HCT116 (cell line): ENCODE measurements at regions not wholly inside any gene's neighbourhood (a gene's known extent, or its start where the extent isn't known, plus 50 kb on each side); places are given as distances from the start of the nearest gene placed in this dataset.

Experiments used
- ATAC-seq: fragments of 200-7000 bp; cut with Tn5 transposase; 2 replicates; pipeline ENCODE4 v1.9.1; 2020; ENCODE audit warnings: mild to moderate bottlenecking, moderate library complexity
- BruUV-seq: library from RNA; stranded (reverse); fragments of 400-500 nt; replicated peaks from 2 replicates; lab custom pipeline; 2021; lab: Mats Ljungman, UMichigan
- CTCF ChIA-PET: fragments of 300-600 bp; sonication (Branson Sonifier 250); formaldehyde crosslinking; loops from one replicate; lab custom pipeline; 2021; ENCODE audit warnings: antibody characterized with exemption; lab: Charles Lee
- POLR2A ChIA-PET: fragments of 300-600, 350-600 bp; sonication (Branson Sonifier 250); formaldehyde crosslinking; loops from one replicate; lab custom pipeline; 2021; ENCODE audit warnings: antibody characterized with exemption; lab: Charles Lee
- RAD21 ChIA-PET, 2 experiments: fragments of 300-600 bp; sonication (Branson Sonifier 250); formaldehyde crosslinking; loops; one replicate each; lab custom pipeline; 2023; ENCODE audit warnings: low total read pairs in 2 of 2; ENCODE audit not compliant: uncharacterized antibody in 2 of 2, unreplicated experiment in 2 of 2, low non-redundant PET in 1 of 2; lab: Charles Lee
- DNase-seq: peaks from one replicate; pipeline ENCODE4 v3.0.0-alpha.2; 2010; ENCODE audit warnings: low read depth, low spot score
- H2AFZ ChIP-seq: fragments of 200-600 bp; shearing (Covaris generic), sonication (generic); 2 replicates; pipeline ENCODE4 v1.6.1; 2017; ENCODE audit warnings: low read depth, mixed run types, mixed read lengths, antibody characterized with exemption, low read length; ENCODE audit not compliant: poor library complexity, severe bottlenecking
- H3K27ac ChIP-seq: 2 replicates; pipeline ENCODE4 v1.5.1; 2012; ENCODE audit warnings: low read depth, low read length
- H3K27me3 ChIP-seq: fragments of 200-600 bp; sonication (generic); 2 replicates; pipeline ENCODE4 v1.6.1; 2016; ENCODE audit warnings: mixed run types, low read length, mixed read lengths; ENCODE audit not compliant: insufficient read depth
- H3K36me3 ChIP-seq, 2 experiments: fragments of 200-500 bp in 1 of 2; fragments of 200-600 bp in 1 of 2; sonication (Bioruptor generic) in 1 of 2; sonication (generic) in 1 of 2; 2 replicates each; pipeline versions ENCODE4 v1.5.1 to v1.6.1; 2014 to 2016; ENCODE audit warnings: low read length in 2 of 2, inconsistent platforms in 1 of 2, mixed read lengths in 1 of 2, mixed run types in 1 of 2; ENCODE audit not compliant: insufficient read depth in 2 of 2, control insufficient read depth in 1 of 2
- H3K4me1 ChIP-seq, 2 experiments: fragments of 200-600 bp in 1 of 2; sonication (generic) in 1 of 2; 2 replicates each; pipeline versions ENCODE4 v1.5.1 to v1.6.1; 2012 to 2017; ENCODE audit warnings: low read length in 2 of 2, inconsistent platforms in 1 of 2, mild to moderate bottlenecking in 1 of 2, mixed read lengths in 1 of 2, mixed run types in 1 of 2, moderate library complexity in 1 of 2; ENCODE audit not compliant: insufficient read depth in 2 of 2, control insufficient read depth in 1 of 2
- H3K4me2 ChIP-seq: fragments of 200-600 bp; sonication (generic); 2 replicates; pipeline ENCODE4 v1.6.1; 2017; ENCODE audit warnings: mixed run types, low read length, mixed read lengths
- H3K4me3 ChIP-seq, 2 experiments: fragments of 200-600 bp in 1 of 2; sonication (generic) in 1 of 2; replicated peaks in 1 of 2; 2 replicates each; pipeline ENCODE4 v1.5.1; 2011 to 2016; ENCODE audit warnings: low read length in 2 of 2, control low read depth in 1 of 2, low read depth in 1 of 2, mild to moderate bottlenecking in 1 of 2, mixed read lengths in 1 of 2, mixed run types in 1 of 2
- H3K79me2 ChIP-seq: fragments of 200-600 bp; sonication (generic); 2 replicates; pipeline ENCODE4 v1.6.1; 2017; ENCODE audit warnings: mild to moderate bottlenecking, mixed run types, low read length, moderate library complexity, mixed read lengths; ENCODE audit not compliant: insufficient read depth
- H3K9ac ChIP-seq: fragments of 200-600 bp; sonication (generic); 2 replicates; pipeline ENCODE4 v1.6.1; 2016; ENCODE audit warnings: low read length, mixed read lengths
- H3K9me2 ChIP-seq: fragments of 200-600 bp; sonication (generic), shearing (Covaris generic); 2 replicates; pipeline ENCODE4 v1.6.1; 2017; ENCODE audit warnings: mixed run types, mild to moderate bottlenecking, moderate library complexity; ENCODE audit not compliant: insufficient read depth
- H3K9me3 ChIP-seq, 2 experiments: fragments of 200-500 bp in 1 of 2; fragments of 200-600 bp in 1 of 2; sonication (Bioruptor generic) in 1 of 2; sonication (generic) in 1 of 2; 2 replicates each; pipeline ENCODE4 v1.6.1; 2014 to 2017; ENCODE audit warnings: low read length in 2 of 2, mixed read lengths in 2 of 2, inconsistent platforms in 1 of 2, low read depth in 1 of 2, mild to moderate bottlenecking in 1 of 2, mixed run types in 1 of 2, moderate library complexity in 1 of 2; ENCODE audit not compliant: control insufficient read depth in 1 of 2, insufficient read depth in 1 of 2
- H4K20me1 ChIP-seq: fragments of 200-600 bp; sonication (generic), shearing (Covaris generic); 2 replicates; pipeline ENCODE4 v1.6.1; 2017; ENCODE audit warnings: mixed run types, mild to moderate bottlenecking, moderate library complexity; ENCODE audit not compliant: insufficient read depth
- EGR1 ChIP-seq: IDR thresholded peaks from 2 replicates; pipeline ENCODE4 v1.6.1; 2012; ENCODE audit warnings: low read depth
- ELF1 ChIP-seq: IDR thresholded peaks from 2 replicates; pipeline ENCODE4 v1.6.1; 2012; ENCODE audit warnings: low read depth, borderline replicate concordance
- EZH2 ChIP-seq: fragments of 200-600 bp; sonication (generic); IDR thresholded peaks from 2 replicates; pipeline ENCODE4 v1.6.1; 2017; ENCODE audit warnings: antibody characterized with exemption, mixed run types
- EZH2phosphoT487 ChIP-seq: fragments of 200-600 bp; IDR thresholded peaks from 2 replicates; pipeline ENCODE4 v1.6.1; 2018; ENCODE audit warnings: antibody characterized with exemption, borderline replicate concordance
- FOSL1 ChIP-seq: IDR thresholded peaks from 2 replicates; pipeline ENCODE4 v1.6.1; 2012; ENCODE audit warnings: low read depth
- JUND ChIP-seq: IDR thresholded peaks from 2 replicates; pipeline ENCODE4 v1.6.1; 2012
- POLR2A ChIP-seq: IDR thresholded peaks from 2 replicates; pipeline ENCODE4 v1.7.0; 2011; ENCODE audit warnings: borderline replicate concordance; ENCODE audit not compliant: insufficient read depth, insufficient read length; ENCODE audit errors: extremely low read depth
- SIN3A ChIP-seq: IDR thresholded peaks from 2 replicates; pipeline ENCODE4 v1.6.1; 2012; ENCODE audit warnings: low read depth
- SP1 ChIP-seq: IDR thresholded peaks from 2 replicates; pipeline ENCODE4 v1.6.1; 2012; ENCODE audit warnings: low read depth
- SRF ChIP-seq: IDR thresholded peaks from 2 replicates; pipeline ENCODE4 v1.6.1; 2012; ENCODE audit warnings: low read depth
- YY1 ChIP-seq: IDR thresholded peaks from 2 replicates; pipeline ENCODE4 v1.6.1; 2011; ENCODE audit warnings: low read length, low read depth, moderate library complexity, mild to moderate bottlenecking; ENCODE audit not compliant: insufficient replicate concordance; ENCODE audit errors: extremely low read depth
- ZFX ChIP-seq: fragments of 450-650 bp; IDR thresholded peaks from 2 replicates; pipeline ENCODE4 v1.6.1; 2017
- ZNF274 ChIP-seq: fragments of 200-500 bp; sonication (Bioruptor generic); IDR thresholded peaks from 2 replicates; pipeline ENCODE4 v1.6.1; 2014; ENCODE audit warnings: mild to moderate bottlenecking, low read depth, low read length, inconsistent platforms
- intact Hi-C: fragments of 100-400 bp; cut with micrococcal nuclease; formaldehyde crosslinking; loops from 2 replicates; pipeline ENCODE4 v1.10.0; 2022
- TF ChIP-seq, protein P1 (sequence below): IDR thresholded peaks from 2 replicates; pipeline ENCODE4 v1.6.1; 2012
- TF ChIP-seq, protein P2 (sequence below): IDR thresholded peaks from 2 replicates; pipeline ENCODE4 v1.6.1; 2011; ENCODE audit warnings: mild to moderate bottlenecking, low read length, moderate library complexity; ENCODE audit not compliant: insufficient replicate concordance; ENCODE audit errors: extremely low read depth
- TF ChIP-seq, protein P3 (sequence below): IDR thresholded peaks from 2 replicates; pipeline ENCODE4 v1.6.1; 2012
- TF ChIP-seq, protein P4 (sequence below): IDR thresholded peaks from 2 replicates; pipeline ENCODE4 v1.6.1; 2012; ENCODE audit warnings: low read depth
- TF ChIP-seq, protein P5 (sequence below), 3 experiments: fragments of 200-600 bp in 1 of 3; sonication (generic) in 1 of 3; IDR thresholded peaks in 2 of 3; conservative IDR thresholded peaks in 1 of 3; 2 replicates each; pipeline ENCODE4 v1.5.1; 2012 to 2017; ENCODE audit warnings: low read depth in 2 of 3, low read length in 2 of 3, antibody characterized with exemption in 1 of 3, borderline replicate concordance in 1 of 3, control low read depth in 1 of 3, mild to moderate bottlenecking in 1 of 3, mixed read lengths in 1 of 3, mixed run types in 1 of 3, moderate library complexity in 1 of 3; ENCODE audit not compliant: insufficient read depth in 1 of 3

DNA sequence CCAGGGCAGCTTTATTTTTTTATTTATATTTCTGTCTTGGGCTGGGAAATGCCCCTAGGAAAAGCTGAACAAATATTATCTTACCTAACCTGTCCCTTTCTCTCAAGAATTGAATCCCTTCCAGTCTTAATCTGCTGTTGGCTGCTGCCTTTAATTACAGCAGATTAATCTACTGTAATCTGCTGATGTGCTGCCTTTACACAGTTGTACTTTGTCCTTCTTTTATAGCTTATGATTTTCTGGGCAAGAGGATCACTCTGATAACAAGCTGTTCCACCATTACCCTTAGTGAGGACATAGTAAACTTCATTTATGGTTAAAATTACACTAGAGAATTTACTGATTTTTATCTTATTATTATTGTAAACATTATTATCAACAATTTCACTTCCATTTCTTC is 234.5 kb upstream of the MAN1A1 start:
- Histone ChIP-seq H3K9ac (no peak overlapping the region), H3K4me3 (no peak overlapping the region), H3K36me3 (no peaks in the 10 kb centered on the region), H3K27ac (no peak overlapping the region), H3K9me2 (no peaks in the 10 kb centered on the region), H3K4me2 (no peak overlapping the region), H3K27me3 (no peaks in the 10 kb centered on the region), H4K20me1 (no peaks in the 10 kb centered on the region), H3K4me1 (peaks cover 2 to 4% of the 10 kb centered on the region in 2 experiments; a peak in 1 of 4 replicates), H3K9me3 (no peaks in the 10 kb centered on the region), H3K79me2 (no peaks in the 10 kb centered on the region), H2AFZ (no peak overlapping the region)
- no TSS peak for BruUV-seq
- TF ChIP-seq JUND, result no peak
- no peak for TF ChIP-seq YY1
- TF ChIP-seq, protein P1, sequence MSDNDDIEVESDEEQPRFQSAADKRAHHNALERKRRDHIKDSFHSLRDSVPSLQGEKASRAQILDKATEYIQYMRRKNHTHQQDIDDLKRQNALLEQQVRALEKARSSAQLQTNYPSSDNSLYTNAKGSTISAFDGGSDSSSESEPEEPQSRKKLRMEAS, result no peak
- no peak for TF ChIP-seq POLR2A
- no peak for TF ChIP-seq SIN3A
- TF ChIP-seq, protein P2, sequence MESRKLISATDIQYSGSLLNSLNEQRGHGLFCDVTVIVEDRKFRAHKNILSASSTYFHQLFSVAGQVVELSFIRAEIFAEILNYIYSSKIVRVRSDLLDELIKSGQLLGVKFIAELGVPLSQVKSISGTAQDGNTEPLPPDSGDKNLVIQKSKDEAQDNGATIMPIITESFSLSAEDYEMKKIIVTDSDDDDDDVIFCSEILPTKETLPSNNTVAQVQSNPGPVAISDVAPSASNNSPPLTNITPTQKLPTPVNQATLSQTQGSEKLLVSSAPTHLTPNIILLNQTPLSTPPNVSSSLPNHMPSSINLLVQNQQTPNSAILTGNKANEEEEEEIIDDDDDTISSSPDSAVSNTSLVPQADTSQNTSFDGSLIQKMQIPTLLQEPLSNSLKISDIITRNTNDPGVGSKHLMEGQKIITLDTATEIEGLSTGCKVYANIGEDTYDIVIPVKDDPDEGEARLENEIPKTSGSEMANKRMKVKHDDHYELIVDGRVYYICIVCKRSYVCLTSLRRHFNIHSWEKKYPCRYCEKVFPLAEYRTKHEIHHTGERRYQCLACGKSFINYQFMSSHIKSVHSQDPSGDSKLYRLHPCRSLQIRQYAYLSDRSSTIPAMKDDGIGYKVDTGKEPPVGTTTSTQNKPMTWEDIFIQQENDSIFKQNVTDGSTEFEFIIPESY, result no peak
- no peak for TF ChIP-seq SP1
- TF ChIP-seq EGR1, result no peak
- TF ChIP-seq ZFX, result no peak
- TF ChIP-seq, protein P3, sequence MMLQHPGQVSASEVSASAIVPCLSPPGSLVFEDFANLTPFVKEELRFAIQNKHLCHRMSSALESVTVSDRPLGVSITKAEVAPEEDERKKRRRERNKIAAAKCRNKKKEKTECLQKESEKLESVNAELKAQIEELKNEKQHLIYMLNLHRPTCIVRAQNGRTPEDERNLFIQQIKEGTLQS, result no peak
- TF ChIP-seq EZH2, result no peak
- TF ChIP-seq SRF, result no peak
- TF ChIP-seq, protein P4, sequence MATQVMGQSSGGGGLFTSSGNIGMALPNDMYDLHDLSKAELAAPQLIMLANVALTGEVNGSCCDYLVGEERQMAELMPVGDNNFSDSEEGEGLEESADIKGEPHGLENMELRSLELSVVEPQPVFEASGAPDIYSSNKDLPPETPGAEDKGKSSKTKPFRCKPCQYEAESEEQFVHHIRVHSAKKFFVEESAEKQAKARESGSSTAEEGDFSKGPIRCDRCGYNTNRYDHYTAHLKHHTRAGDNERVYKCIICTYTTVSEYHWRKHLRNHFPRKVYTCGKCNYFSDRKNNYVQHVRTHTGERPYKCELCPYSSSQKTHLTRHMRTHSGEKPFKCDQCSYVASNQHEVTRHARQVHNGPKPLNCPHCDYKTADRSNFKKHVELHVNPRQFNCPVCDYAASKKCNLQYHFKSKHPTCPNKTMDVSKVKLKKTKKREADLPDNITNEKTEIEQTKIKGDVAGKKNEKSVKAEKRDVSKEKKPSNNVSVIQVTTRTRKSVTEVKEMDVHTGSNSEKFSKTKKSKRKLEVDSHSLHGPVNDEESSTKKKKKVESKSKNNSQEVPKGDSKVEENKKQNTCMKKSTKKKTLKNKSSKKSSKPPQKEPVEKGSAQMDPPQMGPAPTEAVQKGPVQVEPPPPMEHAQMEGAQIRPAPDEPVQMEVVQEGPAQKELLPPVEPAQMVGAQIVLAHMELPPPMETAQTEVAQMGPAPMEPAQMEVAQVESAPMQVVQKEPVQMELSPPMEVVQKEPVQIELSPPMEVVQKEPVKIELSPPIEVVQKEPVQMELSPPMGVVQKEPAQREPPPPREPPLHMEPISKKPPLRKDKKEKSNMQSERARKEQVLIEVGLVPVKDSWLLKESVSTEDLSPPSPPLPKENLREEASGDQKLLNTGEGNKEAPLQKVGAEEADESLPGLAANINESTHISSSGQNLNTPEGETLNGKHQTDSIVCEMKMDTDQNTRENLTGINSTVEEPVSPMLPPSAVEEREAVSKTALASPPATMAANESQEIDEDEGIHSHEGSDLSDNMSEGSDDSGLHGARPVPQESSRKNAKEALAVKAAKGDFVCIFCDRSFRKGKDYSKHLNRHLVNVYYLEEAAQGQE, result no peak
- TF ChIP-seq FOSL1, result no peak
- TF ChIP-seq ELF1, result no peak
- no peak for TF ChIP-seq ZNF274
- TF ChIP-seq, protein P5, sequence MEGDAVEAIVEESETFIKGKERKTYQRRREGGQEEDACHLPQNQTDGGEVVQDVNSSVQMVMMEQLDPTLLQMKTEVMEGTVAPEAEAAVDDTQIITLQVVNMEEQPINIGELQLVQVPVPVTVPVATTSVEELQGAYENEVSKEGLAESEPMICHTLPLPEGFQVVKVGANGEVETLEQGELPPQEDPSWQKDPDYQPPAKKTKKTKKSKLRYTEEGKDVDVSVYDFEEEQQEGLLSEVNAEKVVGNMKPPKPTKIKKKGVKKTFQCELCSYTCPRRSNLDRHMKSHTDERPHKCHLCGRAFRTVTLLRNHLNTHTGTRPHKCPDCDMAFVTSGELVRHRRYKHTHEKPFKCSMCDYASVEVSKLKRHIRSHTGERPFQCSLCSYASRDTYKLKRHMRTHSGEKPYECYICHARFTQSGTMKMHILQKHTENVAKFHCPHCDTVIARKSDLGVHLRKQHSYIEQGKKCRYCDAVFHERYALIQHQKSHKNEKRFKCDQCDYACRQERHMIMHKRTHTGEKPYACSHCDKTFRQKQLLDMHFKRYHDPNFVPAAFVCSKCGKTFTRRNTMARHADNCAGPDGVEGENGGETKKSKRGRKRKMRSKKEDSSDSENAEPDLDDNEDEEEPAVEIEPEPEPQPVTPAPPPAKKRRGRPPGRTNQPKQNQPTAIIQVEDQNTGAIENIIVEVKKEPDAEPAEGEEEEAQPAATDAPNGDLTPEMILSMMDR (IDR thresholded peaks at IDR 0.05 in 2 of 3, conservative IDR thresholded peaks at IDR 0.05 in 1 of 3; ENCODE audit: borderline replicate concordance in 1 of 3, insufficient read depth in 1 of 3, low read depth in 2 of 3, low read length in 2 of 3), result no peak
- no peak for TF ChIP-seq EZH2phosphoT487
- intact Hi-C loops, result no loop called here
- CTCF ChIA-PET, result no interaction called here
- POLR2A ChIA-PET, result no interaction called here
- ATAC-seq (no peak), DNase-seq (no peak)
- RAD21 ChIA-PET, result no interaction called here
